ENCODE measurements at regions not wholly inside any gene's neighbourhood (a gene's known extent, or its start where the extent isn't known, plus 50 kb on each side); places are given as distances from the start of the nearest gene placed in this dataset.

- no peak overlapping the region for H3K4me3 Mint-ChIP-seq
- DNase-seq (ENCODE audit: low spot score in 2 of 2, unreplicated experiment in 2 of 2): no peak
- no peaks in the 10 kb centered on the region for H3K36me3 Mint-ChIP-seq
- no peaks in the 10 kb centered on the region for H3K9me3 Mint-ChIP-seq
- no peaks in the 10 kb centered on the region for H3K27me3 Mint-ChIP-seq (ENCODE audit: low read depth)
- H3K27ac Mint-ChIP-seq: no peak overlapping the region
- TF ChIP-seq CTCF (IDR thresholded peaks at IDR 0.05; ENCODE audit: unreplicated experiment): no peak
- H3K4me1 Mint-ChIP-seq: peaks cover 3% of the 10 kb centered on the region
These were observed 282.4 kb upstream of the TMEM132C start for GRCh38 chr12:127984386-127985055.

GRCh38 chr12:127987199-127987901, 279.6 kb upstream of the TMEM132C start:
- H3K36me3 Mint-ChIP-seq: no peaks in the 10 kb centered on the region
- TF ChIP-seq CTCF (IDR thresholded peaks at IDR 0.05; ENCODE audit: unreplicated experiment): no peak
- no peak overlapping the region for H3K27ac Mint-ChIP-seq
- H3K4me3 Mint-ChIP-seq: no peak overlapping the region
- no peak for DNase-seq (ENCODE audit: low spot score in 2 of 2, unreplicated experiment in 2 of 2)
- H3K9me3 Mint-ChIP-seq: peaks cover 13% of the 10 kb centered on the region
- no peaks in the 10 kb centered on the region for H3K27me3 Mint-ChIP-seq (ENCODE audit: low read depth)
- H3K4me1 Mint-ChIP-seq: peaks cover 3% of the 10 kb centered on the region

- Mint-ChIP-seq H3K27ac (no peak overlapping the region), H3K4me3 (no peak overlapping the region), H3K27me3 (ENCODE audit: low read depth) (no peaks in the 10 kb centered on the region), H3K9me3 (peaks cover 22% of the 10 kb centered on the region), H3K4me1 (peaks cover 3% of the 10 kb centered on the region), H3K36me3 (no peaks in the 10 kb centered on the region)
- TF ChIP-seq CTCF (IDR thresholded peaks at IDR 0.05; ENCODE audit: unreplicated experiment): no peak
- DNase-seq (ENCODE audit: low spot score in 2 of 2, unreplicated experiment in 2 of 2): no peak
These were observed 275.5 kb upstream of the TMEM132C start for GRCh38 chr12:127991485-127991884.

GRCh38 chr12:127998988-127999387, 268.0 kb upstream of the TMEM132C start:
- H3K4me1 Mint-ChIP-seq: no peaks in the 10 kb centered on the region
- H3K4me3 Mint-ChIP-seq: no peak overlapping the region
- TF ChIP-seq CTCF (IDR thresholded peaks at IDR 0.05; ENCODE audit: unreplicated experiment): no peak
- no peaks in the 10 kb centered on the region for H3K27me3 Mint-ChIP-seq (ENCODE audit: low read depth)
- H3K27ac Mint-ChIP-seq: no peak overlapping the region
- no peaks in the 10 kb centered on the region for H3K36me3 Mint-ChIP-seq
- H3K9me3 Mint-ChIP-seq: peaks cover 8% of the 10 kb centered on the region
- DNase-seq (ENCODE audit: low spot score in 2 of 2, unreplicated experiment in 2 of 2): no peak

GRCh38 chr12:128004383-128004938, 262.5 kb upstream of the TMEM132C start:
- Mint-ChIP-seq H3K27ac (no peak overlapping the region), H3K4me3 (no peak overlapping the region), H3K27me3 (ENCODE audit: low read depth) (peaks cover 3% of the 10 kb centered on the region), H3K36me3 (no peaks in the 10 kb centered on the region), H3K9me3 (no peaks in the 10 kb centered on the region), H3K4me1 (peaks cover 3% of the 10 kb centered on the region)
- DNase-seq (ENCODE audit: low spot score in 2 of 2, unreplicated experiment in 2 of 2): no peak
- no peak for TF ChIP-seq CTCF (IDR thresholded peaks at IDR 0.05; ENCODE audit: unreplicated experiment)

Data from mesothelial cell of epicardium (in vitro differentiated cells).